NCI-H2196 treated with DMSO at 0.1 percent for 48 hours (cell line): ENCODE measurements at regions not wholly inside any gene's neighbourhood (a gene's known extent, or its start where the extent isn't known, plus 50 kb on each side); places are given as distances from the start of the nearest gene placed in this dataset.

Source experiments
- DNase-seq: peaks from one replicate; lab custom pipeline; 2025; ENCODE audit not compliant: unreplicated experiment; lab: John Stamatoyannopoulos, UW

DNA sequence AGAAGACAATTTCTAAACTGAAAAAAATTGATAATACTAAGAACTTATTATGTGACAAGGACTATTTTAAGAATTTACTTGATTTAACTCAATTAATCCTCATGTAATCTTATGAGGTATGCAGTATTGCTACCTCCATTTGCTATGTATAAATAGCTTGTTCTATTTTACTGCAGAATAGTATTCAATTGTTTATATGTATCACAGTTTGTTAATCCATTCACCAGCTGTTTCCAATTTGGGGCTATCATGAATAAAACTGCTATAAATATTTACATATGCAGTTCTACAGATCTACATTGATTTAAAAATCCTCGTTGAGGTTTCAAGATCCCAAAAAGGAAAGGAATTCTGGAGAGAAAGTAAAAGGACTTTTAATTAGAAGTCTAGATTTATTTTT is 54.8 kb upstream of the DOCK10 start:
- DNase-seq = no peak
